NCI-H146 treated with DMSO at 0.1 percent for 48 hours (cell line): ENCODE measurements at regions not wholly inside any gene's neighbourhood (a gene's known extent, or its start where the extent isn't known, plus 50 kb on each side); places are given as distances from the start of the nearest gene placed in this dataset.

ENCODE experiments used
- DNase-seq: peaks from one replicate; lab custom pipeline; 2025; ENCODE audit not compliant: unreplicated experiment; lab: John Stamatoyannopoulos, UW

- DNase-seq, result no peak
Measured at GRCh38 chr1:234726359-234726943, 116.5 kb upstream of the IRF2BP2 start.

- no peak for DNase-seq
Measured at GRCh38 chr1:234725177-234726132, 115.5 kb upstream of the IRF2BP2 start.

- peak; percentile 86 for DNase-seq
Measured at GRCh38 chr1:234724516-234725176, 114.7 kb upstream of the IRF2BP2 start.

- DNase-seq, result peak; percentile 47
Measured at GRCh38 chr1:234722904-234723720, 113.1 kb upstream of the IRF2BP2 start.

- DNase-seq, result no peak
Measured at GRCh38 chr1:234722270-234722704, 112.3 kb upstream of the IRF2BP2 start.

GRCh38 chr1:234721476-234722269, 111.7 kb upstream of the IRF2BP2 start:
- no peak for DNase-seq

- no peak for DNase-seq
Measured at GRCh38 chr1:234720709-234721441, 110.9 kb upstream of the IRF2BP2 start.

GRCh38 chr1:234719454-234720251, 109.7 kb upstream of the IRF2BP2 start:
- no peak for DNase-seq

GRCh38 chr1:234718496-234719453, 108.8 kb upstream of the IRF2BP2 start:
- DNase-seq, result no peak

- no peak for DNase-seq
Measured at GRCh38 chr1:234716908-234717375, 107.0 kb upstream of the IRF2BP2 start.

- no peak for DNase-seq
Measured at GRCh38 chr1:234715252-234716014, 105.5 kb upstream of the IRF2BP2 start.

GRCh38 chr1:234713859-234714258, 103.9 kb upstream of the IRF2BP2 start:
- DNase-seq, result no peak

GRCh38 chr1:234713440-234713839, 103.5 kb upstream of the IRF2BP2 start:
- DNase-seq, result no peak

GRCh38 chr1:234712891-234713305, 102.9 kb upstream of the IRF2BP2 start:
- no peak for DNase-seq

- no peak for DNase-seq
Measured at GRCh38 chr1:234710936-234711724, 101.2 kb upstream of the IRF2BP2 start.

- DNase-seq, result no peak
Measured at GRCh38 chr1:234710381-234710780, 100.4 kb upstream of the IRF2BP2 start.
